GM19467 (cell line): ENCODE measurements at regions not wholly inside any gene's neighbourhood (a gene's known extent, or its start where the extent isn't known, plus 50 kb on each side); places are given as distances from the start of the nearest gene placed in this dataset.
"Not testable (repeated sequence)": the region's sequence is repeated elsewhere in the genome, so short reads cannot be mapped to it uniquely, and the experiment has no call there.

Experiments
- ATAC-seq: cut with Tn5 transposase; IDR thresholded peaks from one replicate; pipeline ENCODE4 v1.9.1; 2021; ENCODE audit warnings: mild to moderate bottlenecking, moderate library complexity; ENCODE audit not compliant: unreplicated experiment

- no peak for ATAC-seq
Observed at GRCh38 chr6:126945812-126946360, 172.6 kb upstream of the RSPO3 start.

DNA sequence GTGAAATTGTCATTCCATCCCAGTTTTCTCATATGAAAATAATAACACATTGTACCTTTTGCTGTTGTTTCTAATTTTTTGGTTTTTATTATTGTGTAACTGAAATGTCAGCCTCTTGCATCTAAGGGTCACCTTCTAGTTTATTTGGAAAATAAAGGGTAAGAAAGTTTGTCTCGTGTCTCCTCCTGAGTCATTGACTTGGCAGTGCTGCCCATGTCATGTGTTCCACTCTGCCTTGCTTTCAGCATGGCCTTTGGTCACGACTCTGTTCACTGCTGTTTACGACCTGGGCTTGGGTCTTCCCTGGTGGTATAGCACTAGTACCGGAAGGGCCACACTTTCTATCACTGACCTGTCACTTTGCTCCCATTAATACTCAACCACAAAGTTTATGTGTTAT lies 171.4 kb upstream of the RSPO3 start:
- ATAC-seq, result no peak

- ATAC-seq, result no peak
Observed at GRCh38 chr6:126949786-126950185, 168.7 kb upstream of the RSPO3 start.

GRCh38 chr6:126955621-126956020 lies 162.8 kb upstream of the RSPO3 start:
- no peak for ATAC-seq

GRCh38 chr6:126957721-126958120 lies 160.8 kb upstream of the RSPO3 start:
- no peak for ATAC-seq

DNA sequence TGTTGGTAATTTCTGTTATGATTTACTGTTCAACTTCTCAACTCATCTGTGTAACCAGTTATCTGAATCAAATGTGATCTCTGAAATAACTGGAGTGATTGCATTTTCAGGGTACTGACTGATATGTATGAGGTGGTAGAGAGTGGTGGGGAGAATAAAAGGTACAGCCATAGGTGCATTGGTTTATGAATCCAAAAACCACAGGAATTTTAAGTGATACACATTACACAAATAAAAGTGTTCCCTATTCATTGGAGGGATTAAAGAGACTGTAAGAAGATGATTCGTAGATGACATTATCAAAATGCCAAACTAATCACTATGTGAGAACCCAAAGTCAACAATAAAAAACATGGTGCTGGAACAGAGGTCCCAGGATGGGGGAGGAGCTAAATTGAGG lies 158.7 kb upstream of the RSPO3 start:
- ATAC-seq, result no peak

DNA sequence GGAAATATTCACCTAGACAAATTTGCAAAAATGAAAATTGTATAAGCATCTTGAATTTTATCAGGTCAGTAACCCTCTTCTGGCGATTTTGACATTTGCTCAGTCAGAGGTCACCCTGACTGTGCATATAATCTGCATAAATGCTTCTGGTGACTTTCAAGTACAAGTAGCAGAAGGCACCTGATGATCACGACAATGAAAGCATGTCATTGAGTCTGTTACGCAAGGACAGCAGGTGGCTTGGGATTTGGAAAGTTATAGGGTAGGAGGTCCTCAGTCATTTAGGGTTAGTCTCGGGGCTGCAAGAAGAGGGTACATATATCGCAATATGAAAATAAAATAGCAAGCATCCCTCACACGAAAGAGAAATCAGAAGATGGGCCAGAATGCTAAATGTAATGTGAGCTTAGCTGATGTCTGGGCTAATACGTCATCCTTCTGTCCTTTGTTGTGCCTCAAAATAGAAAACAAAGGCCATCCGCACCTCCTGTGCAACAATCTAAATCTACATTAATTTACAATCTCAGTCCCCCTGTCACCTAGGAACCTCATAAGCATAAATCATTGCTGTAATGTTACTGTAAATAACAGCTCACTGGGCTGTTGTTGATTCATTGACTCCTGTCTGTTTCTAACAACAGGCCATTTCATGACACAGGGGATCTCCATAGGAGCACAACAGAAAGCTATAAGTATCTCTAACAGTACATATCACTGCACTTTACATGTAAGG lies 155.2 kb upstream of the RSPO3 start:
- no peak for ATAC-seq

GRCh38 chr6:126967296-126968005 lies 151.0 kb upstream of the RSPO3 start:
- ATAC-seq, result no peak

DNA sequence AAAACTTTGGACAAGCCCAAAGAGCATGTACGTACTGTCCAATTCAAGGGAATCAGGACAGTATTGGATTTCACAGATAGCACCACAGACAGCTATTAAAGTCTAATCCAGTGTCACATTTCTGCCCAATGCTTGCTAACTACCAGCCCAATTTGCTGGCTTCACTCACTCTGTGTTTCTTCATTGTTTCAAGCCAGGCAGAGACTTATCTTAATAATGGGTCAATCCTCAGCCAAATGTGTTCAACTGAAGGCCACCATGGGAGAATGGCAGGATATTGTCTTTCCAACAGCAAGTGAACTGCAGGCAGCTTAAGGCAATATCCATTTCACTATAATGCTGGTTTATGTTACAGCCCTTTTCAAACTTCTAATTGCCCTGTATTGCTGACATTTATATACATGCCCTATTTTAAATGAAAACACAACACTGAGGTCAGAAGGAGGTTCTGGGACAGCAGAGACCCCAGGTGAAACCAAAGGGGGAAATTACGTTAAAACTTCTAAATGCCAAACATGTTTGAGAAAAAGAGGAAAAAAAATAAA lies 142.1 kb upstream of the RSPO3 start:
- ATAC-seq, result no peak

DNA sequence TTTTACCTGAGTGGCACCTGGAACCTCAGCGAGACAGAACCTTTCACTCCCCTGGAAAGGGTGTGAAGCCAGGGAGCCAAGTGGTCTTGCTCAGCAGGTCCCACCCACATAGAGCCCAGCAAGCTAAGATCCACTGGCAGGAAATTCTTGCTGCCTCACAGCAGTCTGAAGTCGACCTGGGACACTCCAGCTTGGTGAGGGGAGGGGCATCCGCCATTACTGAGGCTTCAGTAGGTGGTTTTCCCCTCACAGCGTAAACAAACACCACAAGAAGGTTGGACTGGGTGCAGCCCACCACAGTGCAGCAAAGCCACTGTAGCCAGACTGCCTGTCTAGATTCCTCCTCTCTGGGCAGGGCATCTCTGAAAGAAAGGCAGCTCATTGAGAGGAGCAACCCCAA lies 134.7 kb upstream of the RSPO3 start:
- ATAC-seq, result no peak

GRCh38 chr6:126988125-126988524 lies 130.3 kb upstream of the RSPO3 start:
- ATAC-seq, result not testable (repeated sequence)

DNA sequence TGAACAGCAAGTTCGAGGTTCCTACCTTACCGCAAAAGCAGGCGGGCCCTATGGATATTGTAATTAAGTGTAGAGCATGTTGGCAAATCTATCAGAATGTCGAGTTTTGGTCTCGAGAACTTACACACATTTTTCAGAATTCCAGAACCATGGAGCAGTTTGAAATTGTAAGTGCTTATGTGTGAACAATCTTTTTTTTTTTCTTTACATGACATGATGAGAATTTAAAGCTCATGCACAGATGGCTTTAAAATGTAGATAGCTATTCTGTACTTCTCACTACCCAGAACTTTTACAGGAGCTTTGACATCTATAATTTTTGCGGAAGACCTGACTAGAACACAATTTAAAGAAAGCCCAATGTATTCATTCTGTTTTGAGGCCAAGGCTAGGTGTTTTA lies 117.8 kb upstream of the RSPO3 start:
- ATAC-seq, result no peak

DNA sequence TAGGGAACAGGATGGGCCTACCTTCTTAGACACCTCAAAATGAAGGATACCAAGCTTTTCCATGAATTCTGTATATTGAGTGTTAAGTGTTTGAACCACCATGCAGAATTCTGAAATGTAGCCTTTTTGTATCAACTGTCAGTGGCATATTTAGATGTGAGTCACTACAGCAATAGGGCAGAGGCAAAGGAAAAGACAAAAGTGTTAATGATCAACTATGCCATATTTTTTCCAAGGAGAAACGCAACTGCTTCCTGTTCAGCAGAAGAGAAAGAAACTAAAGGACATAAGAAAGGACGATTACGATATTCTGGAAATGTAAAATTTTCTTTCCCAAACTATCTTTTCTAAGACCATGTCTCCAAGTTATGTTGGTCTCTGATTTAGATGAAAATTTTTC lies 104.6 kb upstream of the RSPO3 start:
- ATAC-seq, result no peak

DNA sequence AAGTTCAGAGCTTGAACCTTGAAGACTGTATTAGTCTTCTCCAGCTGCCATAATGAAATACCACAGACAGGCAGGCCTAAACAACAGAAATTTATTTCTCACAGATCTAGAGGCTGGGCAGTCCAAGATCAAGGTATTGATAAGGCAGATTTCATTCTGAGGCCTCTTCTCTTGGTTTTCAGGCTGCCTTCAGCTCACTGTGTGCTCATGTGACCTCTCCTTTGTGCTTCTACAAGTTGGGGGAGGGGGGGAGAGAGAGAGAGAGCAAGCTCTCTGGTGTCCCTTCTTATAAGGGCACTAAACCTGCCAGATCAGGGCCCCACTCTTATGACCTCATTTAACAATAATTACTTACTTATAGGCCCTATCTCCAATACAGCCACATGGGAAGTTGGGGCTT lies 102.6 kb upstream of the RSPO3 start:
- no peak for ATAC-seq

GRCh38 chr6:127019828-127020227 lies 98.6 kb upstream of the RSPO3 start:
- no peak for ATAC-seq

DNA sequence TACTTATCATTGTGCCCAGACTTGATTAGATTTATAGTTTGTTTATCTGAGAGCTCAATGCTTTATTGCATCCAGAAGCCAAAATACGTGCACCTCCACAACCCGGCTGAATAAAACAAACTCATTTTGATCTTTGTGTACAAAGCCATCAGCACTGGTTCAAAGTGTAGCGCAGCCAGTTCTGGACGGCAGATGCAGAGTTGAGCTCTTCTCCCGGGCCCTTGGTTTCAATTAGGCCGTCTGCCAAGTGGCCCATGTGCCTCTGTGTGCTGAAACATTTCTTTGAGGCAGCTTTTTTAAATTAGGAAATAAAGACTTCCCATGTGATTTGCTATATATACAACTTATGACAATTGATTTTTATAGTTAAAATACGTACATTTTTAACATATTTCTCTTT lies 96.2 kb upstream of the RSPO3 start:
- no peak for ATAC-seq

- ATAC-seq, result no peak
Observed at GRCh38 chr6:127023001-127023778, 95.3 kb upstream of the RSPO3 start.

DNA sequence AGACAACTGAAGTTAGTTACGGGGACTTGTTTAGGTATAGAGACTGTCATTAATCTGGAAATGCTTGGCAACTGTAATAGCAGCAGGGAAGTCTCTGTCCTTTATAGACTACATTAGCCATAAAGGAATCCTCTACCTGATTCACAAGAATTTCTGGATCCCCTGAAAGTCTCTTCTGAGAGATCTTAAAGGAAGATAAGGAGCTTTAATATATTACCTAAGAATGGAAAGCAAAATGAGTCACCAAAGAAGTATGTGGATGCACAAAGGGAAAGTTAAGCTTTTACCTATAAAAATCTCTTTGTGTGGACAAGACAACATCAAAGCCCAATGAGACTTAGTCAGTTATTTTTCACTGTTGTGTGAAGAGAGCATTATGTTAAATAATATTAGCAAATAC lies 92.2 kb upstream of the RSPO3 start:
- no peak for ATAC-seq

GRCh38 chr6:127030111-127030510 lies 88.4 kb upstream of the RSPO3 start:
- no peak for ATAC-seq

DNA sequence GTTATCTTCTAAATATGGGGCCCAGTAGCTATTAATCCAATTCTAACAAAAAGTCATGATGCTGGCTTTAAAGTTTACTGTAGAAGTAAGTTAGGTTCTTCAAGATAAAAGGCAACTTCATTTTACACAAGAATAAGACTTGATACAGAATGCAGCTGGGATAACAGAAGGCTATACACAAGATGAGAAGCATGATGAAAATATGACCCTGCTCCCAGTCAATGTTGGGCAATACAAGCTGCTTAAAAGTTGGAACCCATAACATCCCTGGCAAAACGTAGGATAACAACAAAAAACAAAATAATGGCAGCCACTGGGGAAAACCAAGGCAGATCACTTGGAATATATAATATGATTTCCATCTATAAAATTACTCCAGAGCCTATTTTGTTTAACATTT lies 87.6 kb upstream of the RSPO3 start:
- ATAC-seq, result no peak

DNA sequence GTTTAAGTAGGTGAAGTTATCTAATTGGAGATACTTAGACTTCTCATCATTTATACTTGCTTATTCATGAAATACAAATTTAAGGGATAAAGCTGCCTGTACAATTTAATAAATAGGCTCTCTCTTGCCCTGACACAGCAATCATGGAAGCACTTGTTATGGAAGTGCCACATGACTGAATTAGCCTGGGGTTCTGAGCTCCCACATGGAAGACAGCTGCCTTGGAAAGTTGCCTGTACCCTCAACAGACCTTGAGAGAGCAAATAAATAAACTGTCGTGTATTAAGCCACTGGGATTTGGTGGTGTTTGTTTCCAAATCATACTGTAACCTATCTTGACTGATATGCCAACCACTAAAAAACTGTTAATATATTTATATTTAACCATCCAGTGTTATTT lies 87.0 kb upstream of the RSPO3 start:
- no peak for ATAC-seq
